AG09319 (cell line): ENCODE measurements at regions not wholly inside any gene's neighbourhood (a gene's known extent, or its start where the extent isn't known, plus 50 kb on each side); places are given as distances from the start of the nearest gene placed in this dataset.
"Not testable (repeated sequence)": the region's sequence is repeated elsewhere in the genome, so short reads cannot be mapped to it uniquely, and the experiment has no call there.

Experiments used
- DNase-seq: peaks from one replicate; pipeline ENCODE4 v3.0.0-alpha.2; 2010; ENCODE audit warnings: low read depth; ENCODE audit errors: extremely low read depth
- CTCF ChIP-seq: IDR thresholded peaks from 2 replicates; pipeline ENCODE4 v1.5.1; 2011; ENCODE audit warnings: low read depth, mild to moderate bottlenecking, inconsistent platforms, low read length, moderate library complexity

DNA sequence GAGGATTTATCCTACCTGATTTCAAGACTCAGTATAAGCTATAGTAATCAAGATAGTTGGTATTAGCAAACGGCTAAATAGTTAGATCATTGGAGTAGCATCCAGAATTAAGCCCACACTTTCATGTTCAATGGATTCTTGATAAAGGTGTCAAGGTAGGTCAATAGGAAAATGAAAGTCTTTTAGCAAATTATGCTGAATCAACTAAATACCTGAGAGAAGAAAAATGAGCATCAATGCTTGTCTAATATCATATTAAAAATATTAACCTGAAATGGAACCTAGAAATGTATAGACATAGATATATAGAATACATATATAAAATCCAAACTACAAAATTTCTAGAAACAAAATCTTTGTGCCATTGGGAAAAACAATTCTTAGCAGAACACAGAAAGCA, 685.6 kb downstream of the DTWD2 start:
- TF ChIP-seq CTCF = no peak
- no peak for DNase-seq

GRCh38 chr5:118301696-118302095, 686.7 kb downstream of the DTWD2 start:
- no peak for TF ChIP-seq CTCF
- DNase-seq = no peak

- no peak for DNase-seq
- no peak for TF ChIP-seq CTCF
These were observed 693.3 kb downstream of the DTWD2 start for GRCh38 chr5:118295045-118295444.

GRCh38 chr5:118293378-118293777, 695.0 kb downstream of the DTWD2 start:
- no peak for DNase-seq
- no peak for TF ChIP-seq CTCF

- TF ChIP-seq CTCF = no peak
These were observed 698.1 kb downstream of the DTWD2 start for GRCh38 chr5:118290204-118290603.

GRCh38 chr5:118284230-118284629, 704.1 kb downstream of the DTWD2 start:
- DNase-seq = not testable (repeated sequence)

More at GRCh38 chr5:118290204-118290603, 698.1 kb downstream of the DTWD2 start:
- no peak for DNase-seq

DNA sequence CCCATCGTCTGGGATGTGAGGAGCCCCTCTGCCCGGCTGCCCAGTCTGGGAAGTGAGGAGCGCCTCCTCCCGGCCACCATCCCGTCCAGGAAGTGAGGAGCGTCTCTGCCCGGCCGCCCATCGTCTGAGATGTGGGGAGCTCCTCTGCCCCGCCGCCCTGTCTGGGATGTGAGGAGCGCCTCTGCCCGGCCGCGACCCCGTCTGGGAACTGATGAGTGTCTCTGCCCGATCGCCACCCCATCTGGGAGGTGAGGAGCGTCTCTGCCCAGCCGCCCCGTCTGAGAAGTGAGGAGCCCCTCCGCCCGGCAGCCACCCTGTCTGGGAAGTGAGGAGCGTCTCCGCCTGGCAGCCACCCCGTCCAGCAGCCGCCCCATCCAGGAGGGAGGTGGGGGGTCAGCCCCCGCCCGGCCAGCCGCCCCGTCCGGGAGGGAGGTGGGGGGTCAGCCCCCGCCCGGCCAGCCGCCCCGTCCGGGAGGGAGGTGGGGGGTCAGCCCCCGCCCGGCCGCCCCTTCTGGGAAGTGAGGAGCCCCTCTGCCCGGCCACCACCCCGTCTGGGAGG, 705.8 kb downstream of the DTWD2 start:
- not testable (repeated sequence) for DNase-seq

DNA sequence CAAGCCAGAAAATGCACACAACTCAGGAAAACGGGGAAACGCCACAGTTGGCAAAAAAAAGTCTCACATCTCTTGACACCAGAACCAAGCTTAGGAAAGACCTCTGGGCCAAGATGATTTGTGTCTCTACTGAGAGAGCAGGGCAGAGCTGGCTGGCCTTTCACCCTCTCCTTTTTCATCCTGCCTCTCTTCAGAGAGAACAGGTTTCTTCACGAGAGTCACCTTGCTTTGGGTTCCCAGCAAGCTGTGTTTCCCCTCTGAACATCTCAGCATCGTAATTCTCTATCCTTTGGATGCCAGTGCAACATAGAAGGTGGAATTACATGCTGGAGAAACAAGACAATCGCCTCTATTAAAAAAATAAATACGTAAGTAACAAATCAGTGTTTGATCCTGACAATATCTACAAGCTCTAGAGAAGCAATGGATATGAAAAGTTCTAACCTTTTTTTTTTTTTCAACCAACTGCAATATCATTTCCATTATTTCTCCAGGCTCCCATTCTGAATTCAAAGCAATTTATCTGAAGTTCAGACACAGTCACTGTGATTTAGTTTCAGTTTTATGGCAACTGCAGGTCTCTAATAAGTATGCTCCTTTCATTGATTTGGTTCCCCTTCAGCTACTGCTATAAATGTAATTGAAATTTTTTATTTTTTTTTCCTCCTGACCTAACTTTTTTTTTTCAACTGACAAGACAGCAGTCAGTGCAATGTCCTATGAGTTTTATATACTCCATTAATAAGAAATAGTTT, 708.6 kb downstream of the DTWD2 start:
- no peak for TF ChIP-seq CTCF
- no peak for DNase-seq
